ENCODE measurements at regions not wholly inside any gene's neighbourhood (a gene's known extent, or its start where the extent isn't known, plus 50 kb on each side); places are given as distances from the start of the nearest gene placed in this dataset.

GRCh38 chr20:22768266-22769178 is 184.2 kb upstream of the FOXA2 start:
- no peak for DNase-seq (ENCODE audit: low read depth)
- TF ChIP-seq CTCF (IDR thresholded peaks at IDR 0.05; ENCODE audit: low read depth, low read length, missing control alignments): no peak
- H3K4me3 ChIP-seq (ENCODE audit: low read depth, low read length): no peak overlapping the region
- in situ Hi-C loops (cut with HindIII; ENCODE audit: low sequenced_read_pairs): no loop called here

- in situ Hi-C loops (cut with HindIII; ENCODE audit: low sequenced_read_pairs): no loop called here
- no peak for DNase-seq (ENCODE audit: low read depth)
- no peak for TF ChIP-seq CTCF (IDR thresholded peaks at IDR 0.05; ENCODE audit: low read depth, low read length, missing control alignments)
- H3K4me3 ChIP-seq (ENCODE audit: low read depth, low read length): no peak overlapping the region
Measured at GRCh38 chr20:22770241-22770800, 185.9 kb upstream of the FOXA2 start.

- no peak for TF ChIP-seq CTCF (IDR thresholded peaks at IDR 0.05; ENCODE audit: low read depth, low read length, missing control alignments)
- in situ Hi-C loops (cut with HindIII; ENCODE audit: low sequenced_read_pairs): no loop called here
- H3K4me3 ChIP-seq (ENCODE audit: low read depth, low read length): no peak overlapping the region
- DNase-seq (ENCODE audit: low read depth): no peak
Measured at GRCh38 chr20:22771706-22772105, 187.3 kb upstream of the FOXA2 start.

GRCh38 chr20:22773344-22773743 is 189.0 kb upstream of the FOXA2 start:
- no peak for TF ChIP-seq CTCF (IDR thresholded peaks at IDR 0.05; ENCODE audit: low read depth, low read length, missing control alignments)
- no peak for DNase-seq (ENCODE audit: low read depth)
- no peak overlapping the region for H3K4me3 ChIP-seq (ENCODE audit: low read depth, low read length)
- in situ Hi-C loops (cut with HindIII; ENCODE audit: low sequenced_read_pairs): no loop called here

DNA sequence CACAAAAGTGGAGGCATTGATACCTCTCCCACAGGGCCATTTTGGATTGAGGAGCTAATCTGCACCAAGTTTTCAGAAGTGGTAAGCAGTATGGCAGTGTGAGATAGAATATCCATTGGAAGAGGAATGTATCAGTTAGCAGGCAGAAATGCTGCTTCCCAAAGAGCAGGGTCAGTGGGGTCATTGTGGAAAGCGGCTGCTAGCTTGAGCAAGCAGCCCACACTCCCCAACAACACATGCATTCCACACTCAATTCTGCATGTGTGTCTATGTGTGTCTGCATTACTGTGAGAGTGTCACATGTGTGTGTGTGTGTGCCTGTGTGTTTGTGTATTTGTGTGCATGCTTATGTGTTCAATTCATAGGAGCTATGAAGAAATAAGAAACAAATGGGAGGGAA is 190.9 kb upstream of the FOXA2 start:
- no peak overlapping the region for H3K4me3 ChIP-seq (ENCODE audit: low read depth, low read length)
- in situ Hi-C loops (cut with HindIII; ENCODE audit: low sequenced_read_pairs): no loop called here
- no peak for DNase-seq (ENCODE audit: low read depth)
- TF ChIP-seq CTCF (IDR thresholded peaks at IDR 0.05; ENCODE audit: low read depth, low read length, missing control alignments): no peak

DNA sequence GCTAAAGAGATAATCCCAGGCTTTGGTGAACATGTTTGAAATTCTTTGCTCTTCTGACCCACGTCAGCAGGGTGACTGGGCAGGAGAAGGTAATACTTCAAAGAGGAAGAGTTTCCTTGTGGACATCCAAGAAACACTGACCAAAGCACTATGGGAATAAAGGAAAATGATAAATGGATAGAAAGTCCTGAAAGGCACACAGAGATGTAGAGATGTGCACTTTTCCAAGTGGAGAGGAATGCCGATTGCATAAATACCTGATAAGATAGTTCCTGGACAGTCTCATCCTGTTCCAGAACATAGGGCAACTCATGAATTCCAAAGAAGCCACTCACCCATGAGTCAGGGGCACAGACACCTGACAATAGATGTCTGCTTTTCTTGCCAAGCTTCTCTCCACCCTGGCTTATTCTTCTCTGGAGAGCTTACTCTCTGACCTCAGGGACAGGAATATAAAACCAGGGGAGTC is 191.3 kb upstream of the FOXA2 start:
- H3K4me3 ChIP-seq (ENCODE audit: low read depth, low read length): no peak overlapping the region
- DNase-seq (ENCODE audit: low read depth): no peak
- in situ Hi-C loops (cut with HindIII; ENCODE audit: low sequenced_read_pairs): no loop called here
- TF ChIP-seq CTCF (IDR thresholded peaks at IDR 0.05; ENCODE audit: low read depth, low read length, missing control alignments): no peak
